Lung (tissue), 11 donors: ENCODE measurements at regions not wholly inside any gene's neighbourhood (a gene's known extent, or its start where the extent isn't known, plus 50 kb on each side); places are given as distances from the start of the nearest gene placed in this dataset.

Source experiments
- ATAC-seq: fragments of 200-7000 bp; cut with Tn5 transposase; one replicate; pipeline ENCODE4 v1.9.1; 2020; ENCODE audit warnings: moderate number of reproducible peaks; ENCODE audit not compliant: insufficient read depth, low FRiP score
- DNase-seq, 3 donors: peaks; one replicate each; pipeline ENCODE4 v3.0.0-alpha.2; 2013 to 2017
- H3K27ac ChIP-seq, 2 donors: one replicate each; pipeline ENCODE4 v1.5.1; 2013; ENCODE audit warnings: mild to moderate bottlenecking in 2 of 2, moderate library complexity in 2 of 2, control low read depth in 1 of 2, inconsistent platforms in 1 of 2, low read depth in 1 of 2, low read length in 1 of 2
- H3K27me3 ChIP-seq, 3 donors: one replicate each; pipeline ENCODE4 v1.5.1; 2013; ENCODE audit warnings: low read length in 2 of 3; ENCODE audit not compliant: control insufficient read depth in 3 of 3, insufficient read depth in 3 of 3
- H3K36me3 ChIP-seq, 4 donors: one replicate each; pipeline ENCODE4 v1.5.1; 2013; ENCODE audit warnings: low read length in 4 of 4, mild to moderate bottlenecking in 1 of 4, moderate library complexity in 1 of 4; ENCODE audit not compliant: control insufficient read depth in 4 of 4, insufficient read depth in 4 of 4
- H3K4me1 ChIP-seq, 5 donors: one replicate each; pipeline ENCODE4 v1.5.1; 2013; ENCODE audit warnings: low read length in 5 of 5, mild to moderate bottlenecking in 2 of 5, moderate library complexity in 1 of 5; ENCODE audit not compliant: control insufficient read depth in 5 of 5, insufficient read depth in 5 of 5
- H3K4me3 ChIP-seq: one replicate; pipeline ENCODE4 v1.5.1; 2013; ENCODE audit warnings: mild to moderate bottlenecking, control low read depth, moderate library complexity
- H3K9ac ChIP-seq, 2 donors: one replicate each; pipeline ENCODE4 v1.5.1; 2013; ENCODE audit warnings: low read length in 2 of 2, control low read depth in 1 of 2; ENCODE audit not compliant: insufficient read depth in 1 of 2
- H3K9me3 ChIP-seq, 4 donors: one replicate each; pipeline ENCODE4 v1.5.1; 2013; ENCODE audit warnings: low read length in 3 of 4, mild to moderate bottlenecking in 1 of 4, moderate library complexity in 1 of 4; ENCODE audit not compliant: control insufficient read depth in 4 of 4, insufficient read depth in 3 of 4
- WGBS, 2 donors: extraction: QIAGEN DNeasy Blood & Tissue Kit; methylation state at CpG; one replicate each; pipeline ENCODE4 v1.1.7; 2013; 5-methylcytosine and 5-hydroxymethylcytosine counted together
- TF ChIP-seq, protein P1 (sequence below): IDR thresholded peaks from 2 replicates; pipeline ENCODE4 v1.5.1; 2012; ENCODE audit warnings: mild to moderate bottlenecking; ENCODE audit errors: control extremely low read depth, extremely low read depth
- donor health status: control.
- donor health status: control.
- donor health status: Bipolar disorder and iron deficiency.
- donor health status: healthy.
- donor health status: DM: yes; HTN: yes; CAD: no.

- Histone ChIP-seq H3K4me1 (no peaks in the 10 kb centered on the region), H3K4me3 (no peak overlapping the region), H3K27ac (no peak overlapping the region), H3K27me3 (no peaks in the 10 kb centered on the region), H3K36me3 (no peaks in the 10 kb centered on the region), H3K9me3 (no peaks in the 10 kb centered on the region), H3K9ac (no peak overlapping the region)
- ATAC-seq (no peak), DNase-seq (no peak)
- TF ChIP-seq, protein P1, sequence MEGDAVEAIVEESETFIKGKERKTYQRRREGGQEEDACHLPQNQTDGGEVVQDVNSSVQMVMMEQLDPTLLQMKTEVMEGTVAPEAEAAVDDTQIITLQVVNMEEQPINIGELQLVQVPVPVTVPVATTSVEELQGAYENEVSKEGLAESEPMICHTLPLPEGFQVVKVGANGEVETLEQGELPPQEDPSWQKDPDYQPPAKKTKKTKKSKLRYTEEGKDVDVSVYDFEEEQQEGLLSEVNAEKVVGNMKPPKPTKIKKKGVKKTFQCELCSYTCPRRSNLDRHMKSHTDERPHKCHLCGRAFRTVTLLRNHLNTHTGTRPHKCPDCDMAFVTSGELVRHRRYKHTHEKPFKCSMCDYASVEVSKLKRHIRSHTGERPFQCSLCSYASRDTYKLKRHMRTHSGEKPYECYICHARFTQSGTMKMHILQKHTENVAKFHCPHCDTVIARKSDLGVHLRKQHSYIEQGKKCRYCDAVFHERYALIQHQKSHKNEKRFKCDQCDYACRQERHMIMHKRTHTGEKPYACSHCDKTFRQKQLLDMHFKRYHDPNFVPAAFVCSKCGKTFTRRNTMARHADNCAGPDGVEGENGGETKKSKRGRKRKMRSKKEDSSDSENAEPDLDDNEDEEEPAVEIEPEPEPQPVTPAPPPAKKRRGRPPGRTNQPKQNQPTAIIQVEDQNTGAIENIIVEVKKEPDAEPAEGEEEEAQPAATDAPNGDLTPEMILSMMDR: no peak
- whole genome bisulfite sequencing, 2 donors: 90 to 91% methylated on average over 6 of the region's 6 CpGs
These were observed 212.6 kb downstream of the ABCC12 start for GRCh38 chr16:47943235-47943634.

DNA sequence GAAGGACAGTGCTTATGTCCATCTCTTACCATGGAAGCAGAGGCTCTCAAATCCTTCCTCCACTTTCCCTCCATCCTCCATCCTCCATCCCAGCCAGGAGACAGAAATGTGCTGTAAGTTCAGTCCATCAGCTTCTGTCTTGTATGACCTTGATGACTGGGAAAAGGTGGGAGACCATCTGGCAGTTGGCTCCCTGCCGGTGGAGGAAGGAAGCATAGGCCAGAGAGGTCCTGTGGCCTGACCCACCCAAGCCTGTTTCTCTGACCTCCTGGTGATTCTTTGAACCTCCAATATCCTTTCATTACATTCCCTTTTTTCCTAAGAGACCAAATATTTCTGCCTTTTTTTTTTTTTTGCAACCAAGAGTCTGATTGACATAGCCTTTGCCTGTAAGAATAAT lies 215.3 kb downstream of the ABCC12 start:
- WGBS, 2 donors: 44 to 61% methylated on average over 1 of the region's 1 CpG
- no peaks in the 10 kb centered on the region for H3K36me3 ChIP-seq
- H3K27me3 ChIP-seq: no peaks in the 10 kb centered on the region
- TF ChIP-seq, protein P1: no peak
- no peak for ATAC-seq
- no peak overlapping the region for H3K9ac ChIP-seq
- H3K4me3 ChIP-seq: no peak overlapping the region
- H3K27ac ChIP-seq: no peak overlapping the region
- no peaks in the 10 kb centered on the region for H3K4me1 ChIP-seq
- no peak for DNase-seq
- H3K9me3 ChIP-seq: no peaks in the 10 kb centered on the region

GRCh38 chr16:47939680-47940079 lies 216.1 kb downstream of the ABCC12 start:
- no peak overlapping the region for H3K9ac ChIP-seq
- TF ChIP-seq, protein P1: no peak
- DNase-seq (no peak), ATAC-seq (no peak)
- no peaks in the 10 kb centered on the region for H3K4me1 ChIP-seq
- no peaks in the 10 kb centered on the region for H3K27me3 ChIP-seq
- no peaks in the 10 kb centered on the region for H3K36me3 ChIP-seq
- H3K9me3 ChIP-seq: no peaks in the 10 kb centered on the region
- no peak overlapping the region for H3K4me3 ChIP-seq
- H3K27ac ChIP-seq: no peak overlapping the region
- WGBS, 2 donors: 73 to 81% methylated on average over 4 of the region's 4 CpGs

GRCh38 chr16:47938272-47938671 lies 217.5 kb downstream of the ABCC12 start:
- WGBS, 2 donors: 86 to 97% methylated on average over 1 of the region's 1 CpG
- ATAC-seq: no peak
- TF ChIP-seq, protein P1: no peak

More at GRCh38 chr16:47938272-47938671, 217.5 kb downstream of the ABCC12 start:
- H3K9me3 ChIP-seq: no peaks in the 10 kb centered on the region
- H3K36me3 ChIP-seq: no peaks in the 10 kb centered on the region
- no peak overlapping the region for H3K9ac ChIP-seq
- H3K4me1 ChIP-seq: no peaks in the 10 kb centered on the region
- no peak for DNase-seq
- H3K4me3 ChIP-seq: no peak overlapping the region
- H3K27me3 ChIP-seq: no peaks in the 10 kb centered on the region
- no peak overlapping the region for H3K27ac ChIP-seq
